Gastroesophageal sphincter (tissue), 4 donors: ENCODE measurements at regions not wholly inside any gene's neighbourhood (a gene's known extent, or its start where the extent isn't known, plus 50 kb on each side); places are given as distances from the start of the nearest gene placed in this dataset.

ENCODE experiments used
- ATAC-seq: fragments of 150-250 bp; one replicate; pipeline ENCODE4 v1.9.1; 2016; ENCODE audit warnings: mild to moderate bottlenecking, moderate library complexity
- H3K27ac ChIP-seq, 4 donors: fragments of 200-600 bp; sonication (generic) in 3 of 4; 1 replicate in 3 of 4; 2 replicates in 1 of 4; pipeline ENCODE4 v1.5.1; 2016 to 2019
- H3K27me3 ChIP-seq: fragments of 200-600 bp; sonication (generic); one replicate; pipeline ENCODE4 v1.5.1; 2019
- H3K36me3 ChIP-seq, 2 donors: fragments of 200-600 bp; sonication (generic); one replicate each; pipeline ENCODE4 v1.5.1; 2019; ENCODE audit warnings: control low read depth in 1 of 2
- H3K4me1 ChIP-seq, 3 donors: fragments of 200-600 bp; sonication (generic); 1 replicate in 2 of 3; 2 replicates in 1 of 3; pipeline ENCODE4 v1.5.1; 2016 to 2019; ENCODE audit warnings: control low read depth in 2 of 3
- H3K4me3 ChIP-seq, 2 donors: fragments of 200-600 bp; sonication (generic); one replicate each; pipeline ENCODE4 v1.5.1; 2019; ENCODE audit warnings: mild to moderate bottlenecking in 1 of 2, moderate library complexity in 1 of 2
- H3K9me3 ChIP-seq, 3 donors: fragments of 200-600 bp; sonication (generic); one replicate each; pipeline ENCODE4 v1.5.1; 2017 to 2019; ENCODE audit warnings: control low read depth in 2 of 3
- EP300 ChIP-seq: sonication (generic); formaldehyde crosslinking; IDR thresholded peaks from one replicate; pipeline ENCODE4 v1.6.1; 2017; ENCODE audit warnings: antibody characterized with exemption, mild to moderate bottlenecking
- POLR2A ChIP-seq, 2 donors: fragments of 450-650 bp; IDR thresholded peaks; one replicate each; pipeline ENCODE4 v1.6.1; 2017; ENCODE audit warnings: antibody characterized with exemption in 2 of 2, mild to moderate bottlenecking in 2 of 2, moderate library complexity in 1 of 2
- POLR2AphosphoS5 ChIP-seq: sonication (generic); formaldehyde crosslinking; IDR thresholded peaks from one replicate; pipeline ENCODE4 v1.6.1; 2017; ENCODE audit warnings: antibody characterized with exemption
- WGBS, 2 donors: methylation state at CpG; one replicate each; pipeline ENCODE4 v1.1.5; 2018; ENCODE audit warnings: low coverage in 1 of 2; 5-methylcytosine and 5-hydroxymethylcytosine counted together
- TF ChIP-seq, protein P1 (sequence below), 4 experiments: fragments of 200-600 bp in 2 of 4; fragments of 450-650 bp in 2 of 4; sonication (generic) in 1 of 4; IDR thresholded peaks; one replicate each; pipeline ENCODE4 v1.5.1; 2017 to 2019; ENCODE audit warnings: antibody characterized with exemption in 4 of 4, mild to moderate bottlenecking in 2 of 4, moderate library complexity in 2 of 4

DNA sequence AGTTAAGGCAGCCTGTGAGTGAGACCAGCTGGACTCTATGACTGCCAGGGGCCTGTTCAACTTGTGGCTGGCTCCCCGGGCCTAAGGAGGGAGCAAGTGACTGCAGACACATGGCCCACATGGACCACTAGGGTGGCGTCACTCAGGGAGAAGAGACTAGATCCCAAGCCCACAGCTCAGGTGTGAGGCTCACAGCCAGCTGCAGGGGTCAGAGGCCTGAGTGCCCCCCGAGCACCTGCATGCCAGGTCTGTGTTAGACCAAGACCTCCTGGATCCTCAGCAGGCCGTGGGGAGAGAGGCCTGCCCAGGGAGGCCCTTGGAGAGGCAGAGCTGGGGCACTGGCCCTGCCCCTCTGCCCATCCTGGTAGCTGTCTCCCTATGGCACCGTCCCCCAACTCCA, 142.4 kb upstream of the RUNX3 start:
- 47% methylated on average over 2 of the region's 5 CpGs; no CpG with 5 or more reads in 1 of the 2 donors for WGBS, 2 donors
- peaks cover 3% of the 10 kb centered on the region for H3K27me3 ChIP-seq
- H3K36me3 ChIP-seq, result no peaks in the 10 kb centered on the region
- H3K4me3 ChIP-seq, result no peak overlapping the region
- H3K9me3 ChIP-seq, result peaks cover 0 to 17% (median 0%) of the 10 kb centered on the region in 3 donors
- no peaks in the 10 kb centered on the region for H3K4me1 ChIP-seq
- TF ChIP-seq POLR2A (IDR thresholded peaks at IDR 0.05) (no peak), EP300 (no peak), POLR2AphosphoS5 (no peak)
- TF ChIP-seq, protein P1, sequence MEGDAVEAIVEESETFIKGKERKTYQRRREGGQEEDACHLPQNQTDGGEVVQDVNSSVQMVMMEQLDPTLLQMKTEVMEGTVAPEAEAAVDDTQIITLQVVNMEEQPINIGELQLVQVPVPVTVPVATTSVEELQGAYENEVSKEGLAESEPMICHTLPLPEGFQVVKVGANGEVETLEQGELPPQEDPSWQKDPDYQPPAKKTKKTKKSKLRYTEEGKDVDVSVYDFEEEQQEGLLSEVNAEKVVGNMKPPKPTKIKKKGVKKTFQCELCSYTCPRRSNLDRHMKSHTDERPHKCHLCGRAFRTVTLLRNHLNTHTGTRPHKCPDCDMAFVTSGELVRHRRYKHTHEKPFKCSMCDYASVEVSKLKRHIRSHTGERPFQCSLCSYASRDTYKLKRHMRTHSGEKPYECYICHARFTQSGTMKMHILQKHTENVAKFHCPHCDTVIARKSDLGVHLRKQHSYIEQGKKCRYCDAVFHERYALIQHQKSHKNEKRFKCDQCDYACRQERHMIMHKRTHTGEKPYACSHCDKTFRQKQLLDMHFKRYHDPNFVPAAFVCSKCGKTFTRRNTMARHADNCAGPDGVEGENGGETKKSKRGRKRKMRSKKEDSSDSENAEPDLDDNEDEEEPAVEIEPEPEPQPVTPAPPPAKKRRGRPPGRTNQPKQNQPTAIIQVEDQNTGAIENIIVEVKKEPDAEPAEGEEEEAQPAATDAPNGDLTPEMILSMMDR (IDR thresholded peaks at IDR 0.05), result no peak
- ATAC-seq, result no peak
- no peak overlapping the region for H3K27ac ChIP-seq

DNA sequence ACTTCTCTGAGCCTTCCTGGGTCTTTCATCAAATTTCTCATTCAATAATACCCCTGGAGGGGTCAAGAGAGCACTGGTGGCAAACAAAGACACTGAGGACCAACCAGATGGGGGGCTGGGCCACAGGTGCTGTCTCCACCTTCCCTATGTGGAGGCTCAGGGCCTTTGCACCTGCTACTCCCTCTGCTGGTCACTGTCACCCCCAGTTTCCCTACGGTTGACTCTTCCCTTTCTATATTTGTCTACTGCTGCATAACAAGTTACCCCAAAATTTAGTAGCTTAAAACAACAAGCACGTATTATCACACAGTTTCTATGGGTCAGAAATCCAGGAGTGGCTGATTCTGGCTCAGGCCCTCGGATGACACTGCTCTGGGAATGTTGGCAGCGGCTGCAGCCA, 138.8 kb upstream of the RUNX3 start:
- Histone ChIP-seq H3K27me3 (peaks cover 3% of the 10 kb centered on the region), H3K27ac (no peak overlapping the region), H3K36me3 (no peaks in the 10 kb centered on the region), H3K4me3 (no peak overlapping the region), H3K9me3 (peaks cover 0 to 7% (median 0%) of the 10 kb centered on the region in 3 donors), H3K4me1 (no peaks in the 10 kb centered on the region)
- ATAC-seq, result no peak
- 60 to 89% methylated on average over 1 of the region's 4 CpGs for WGBS, 2 donors
- TF ChIP-seq EP300, result no peak
- TF ChIP-seq POLR2AphosphoS5, result no peak
- TF ChIP-seq POLR2A (IDR thresholded peaks at IDR 0.05), result no peak
- TF ChIP-seq, protein P1 (IDR thresholded peaks at IDR 0.05), result no peak

DNA sequence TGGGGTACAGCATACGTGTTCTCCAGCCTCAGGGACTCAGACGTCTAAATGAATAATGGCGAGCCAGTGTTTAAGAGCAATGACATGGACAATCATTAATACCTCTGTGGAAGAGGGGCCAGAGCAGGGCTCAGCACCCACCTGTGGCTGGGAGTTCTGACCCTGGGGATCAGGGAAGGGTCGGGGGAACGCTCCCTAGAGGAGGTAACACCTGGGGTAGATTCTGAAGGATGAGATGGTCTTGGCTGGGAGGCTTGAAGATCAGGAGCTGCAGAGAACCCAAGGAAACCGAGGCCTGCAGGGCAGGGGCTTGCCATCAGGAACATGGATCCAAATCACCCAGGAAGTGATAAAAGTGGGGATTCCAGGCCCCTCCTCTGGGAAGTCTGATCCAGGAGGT, 138.2 kb upstream of the RUNX3 start:
- H3K36me3 ChIP-seq, result no peaks in the 10 kb centered on the region
- no peak for ATAC-seq
- no peak overlapping the region for H3K4me3 ChIP-seq
- 87 to 100% methylated on average over 2 to 3 of the region's 6 CpGs for WGBS, 2 donors
- H3K4me1 ChIP-seq, result no peaks in the 10 kb centered on the region
- H3K27ac ChIP-seq, result no peak overlapping the region
- peaks cover 0 to 7% (median 0%) of the 10 kb centered on the region in 3 donors for H3K9me3 ChIP-seq
- H3K27me3 ChIP-seq, result peaks cover 3% of the 10 kb centered on the region
- TF ChIP-seq, protein P1 (IDR thresholded peaks at IDR 0.05), result no peak
- no peak for TF ChIP-seq POLR2A (IDR thresholded peaks at IDR 0.05)
- no peak for TF ChIP-seq EP300
- TF ChIP-seq POLR2AphosphoS5, result no peak

DNA sequence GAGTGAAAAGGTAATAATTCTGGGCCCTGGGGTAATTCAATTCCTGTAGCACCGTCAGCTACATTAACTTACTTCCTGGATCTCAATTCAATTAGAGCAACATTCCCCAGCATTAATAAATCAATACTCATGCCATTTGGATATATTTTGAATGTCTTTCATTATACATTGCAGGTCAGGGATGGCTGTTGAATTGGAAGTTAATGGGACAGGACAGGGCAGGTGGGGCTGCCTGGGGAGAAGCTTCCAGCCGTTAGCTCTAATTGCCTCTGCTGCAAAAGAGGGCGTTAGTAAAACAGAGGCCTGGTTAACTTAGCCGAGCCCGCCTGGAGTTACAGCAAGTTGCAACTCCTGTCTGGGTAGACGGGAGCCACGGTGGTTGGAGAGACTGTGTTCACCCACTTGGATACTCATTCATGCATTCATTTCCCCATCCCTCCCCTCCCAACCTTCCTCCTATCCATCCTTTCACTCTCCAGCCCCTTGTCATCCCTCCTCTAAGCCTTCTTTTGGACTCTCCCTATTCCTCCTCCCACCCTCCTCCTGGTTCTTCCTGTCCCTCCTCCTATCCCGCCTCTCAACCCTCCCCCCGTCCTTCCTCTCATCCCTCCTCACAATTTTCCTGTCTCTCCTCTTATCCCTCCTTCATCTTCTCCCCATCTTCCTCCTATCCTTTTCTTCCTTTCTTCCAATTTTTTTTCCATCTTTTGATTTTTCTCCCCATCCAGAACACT, 137.6 kb upstream of the RUNX3 start:
- Histone ChIP-seq H3K9me3 (peaks cover 0 to 7% (median 0%) of the 10 kb centered on the region in 3 donors), H3K4me3 (no peak overlapping the region), H3K36me3 (no peaks in the 10 kb centered on the region), H3K27ac (no peak overlapping the region), H3K4me1 (no peaks in the 10 kb centered on the region), H3K27me3 (peaks cover 3% of the 10 kb centered on the region)
- TF ChIP-seq EP300, result no peak
- no peak for TF ChIP-seq POLR2A (IDR thresholded peaks at IDR 0.05)
- TF ChIP-seq, protein P1 (IDR thresholded peaks at IDR 0.05), result no peak
- TF ChIP-seq POLR2AphosphoS5, result no peak
- ATAC-seq, result no peak
- WGBS, 2 donors, result 75 to 83% methylated on average over 2 to 9 of the region's 9 CpGs
